ENCODE measurements at regions not wholly inside any gene's neighbourhood (a gene's known extent, or its start where the extent isn't known, plus 50 kb on each side); places are given as distances from the start of the nearest gene placed in this dataset.

- TF ChIP-seq GABPA (IDR thresholded peaks at IDR 0.05 in 1 of 2, conservative IDR thresholded peaks at IDR 0.05 in 1 of 2) (no peak), CTCF (IDR thresholded peaks at IDR 0.05; ENCODE audit: low read depth, low read length, missing input control) (no peak), RXRA (IDR thresholded peaks at IDR 0.05) (no peak), YY1 (IDR thresholded peaks at IDR 0.05) (no peak), TAF1 (conservative IDR thresholded peaks at IDR 0.05) (no peak), RAD21 (IDR thresholded peaks at IDR 0.05) (no peak), REST (IDR thresholded peaks at IDR 0.05) (no peak), ATF3 (IDR thresholded peaks at IDR 0.05) (no peak), ZBTB33 (IDR thresholded peaks at IDR 0.05) (no peak), MAX (IDR thresholded peaks at IDR 0.05) (no peak), SP1 (IDR thresholded peaks at IDR 0.05) (no peak), EGR1 (IDR thresholded peaks at IDR 0.05; ENCODE audit: low read depth in 2 of 2) (no peak), FOXA1 (IDR thresholded peaks at IDR 0.05) (no peak)
Observed at GRCh38 chr19:30152510-30153291, 210.7 kb downstream of the URI1 start.

Measured in liver (tissue), 3 donors.